GM18520 (cell line): ENCODE measurements at regions not wholly inside any gene's neighbourhood (a gene's known extent, or its start where the extent isn't known, plus 50 kb on each side); places are given as distances from the start of the nearest gene placed in this dataset.
"Not testable (repeated sequence)": the region's sequence is repeated elsewhere in the genome, so short reads cannot be mapped to it uniquely, and the experiment has no call there.

Experiments used
- ATAC-seq: cut with Tn5 transposase; IDR thresholded peaks from one replicate; pipeline ENCODE4 v1.9.1; 2021; ENCODE audit not compliant: unreplicated experiment

DNA sequence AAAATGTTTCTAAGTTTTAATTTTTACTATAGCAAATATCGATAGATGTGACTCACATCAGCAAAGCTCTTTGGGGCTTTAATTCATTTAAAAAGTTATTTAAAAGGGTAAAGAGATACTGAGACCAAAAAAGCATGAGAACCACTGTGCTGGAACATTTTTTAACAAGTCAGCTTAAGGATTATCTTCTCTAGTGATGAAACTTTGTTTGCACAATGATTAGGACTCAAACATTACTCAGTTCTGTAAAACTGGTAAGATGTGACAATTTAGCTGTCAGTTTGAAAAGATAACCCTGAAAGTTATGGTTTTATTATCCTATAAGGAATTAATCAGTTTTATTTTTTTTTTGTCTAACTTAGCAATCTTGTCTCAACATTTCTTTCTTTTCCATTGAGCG lies 301.4 kb downstream of the TSN start:
- ATAC-seq, result no peak

GRCh38 chr2:122061206-122061605 lies 305.8 kb downstream of the TSN start:
- ATAC-seq, result no peak

DNA sequence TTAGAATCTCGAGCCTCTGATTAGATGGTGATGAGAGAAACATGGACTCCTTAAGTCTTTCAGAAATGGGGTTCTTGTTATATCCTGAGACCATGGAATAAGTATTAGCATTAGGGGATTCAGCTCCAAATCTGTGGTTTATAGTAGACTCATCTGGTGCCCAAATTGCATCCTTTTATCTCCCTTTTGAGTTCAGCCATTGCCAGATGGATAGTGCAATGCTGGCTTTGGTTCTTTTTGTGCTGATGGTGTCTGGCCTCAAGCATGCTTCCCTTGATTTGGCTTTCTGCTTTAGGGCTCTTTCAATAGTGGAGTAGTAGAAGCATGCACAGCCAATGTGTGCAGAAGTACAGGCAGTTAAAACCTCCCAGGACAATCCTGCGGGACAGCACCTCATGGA lies 306.4 kb downstream of the TSN start:
- no peak for ATAC-seq

DNA sequence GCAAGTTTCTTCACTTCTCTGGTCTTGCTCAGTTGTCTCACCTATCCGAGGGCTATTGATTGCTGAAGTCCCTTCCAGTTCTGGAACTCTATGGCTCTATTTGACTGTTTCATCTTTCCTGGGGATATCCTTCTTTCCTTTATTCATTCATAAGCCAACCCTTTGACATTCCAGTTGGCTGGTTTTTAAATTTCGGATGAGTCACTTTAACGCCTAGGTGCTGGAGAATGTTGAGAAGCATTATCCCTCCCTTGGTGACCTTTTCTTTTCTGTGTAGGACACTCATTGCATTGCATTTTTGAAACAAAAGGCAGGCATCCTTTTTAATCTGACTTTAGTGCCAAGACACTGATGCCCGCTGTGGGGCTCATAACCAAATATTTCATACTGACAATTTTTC lies 307.1 kb downstream of the TSN start:
- no peak for ATAC-seq

DNA sequence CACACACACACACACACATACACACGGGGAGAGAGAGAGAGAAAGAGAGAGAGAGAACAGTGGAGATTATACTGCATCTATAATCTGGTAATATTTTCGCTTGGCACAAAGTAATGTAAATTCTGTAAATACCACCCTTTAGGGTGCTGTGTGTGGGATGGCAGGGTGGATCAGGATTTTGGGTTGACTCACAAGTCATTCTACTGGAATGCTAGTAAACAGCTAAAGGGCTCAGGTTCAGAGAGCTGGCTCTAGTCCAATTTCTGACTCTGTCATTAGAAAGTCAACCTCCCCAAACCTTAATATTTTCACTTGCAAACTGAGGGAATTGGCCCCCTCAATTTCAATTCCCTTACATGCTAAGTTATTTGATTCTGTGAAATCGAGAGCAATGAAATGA lies 308.3 kb downstream of the TSN start:
- no peak for ATAC-seq

- ATAC-seq, result no peak
Measured at GRCh38 chr2:122070241-122070731, 314.8 kb downstream of the TSN start.

GRCh38 chr2:122072666-122073065 lies 317.2 kb downstream of the TSN start:
- ATAC-seq, result no peak

GRCh38 chr2:122074201-122074600 lies 318.8 kb downstream of the TSN start:
- ATAC-seq, result no peak

DNA sequence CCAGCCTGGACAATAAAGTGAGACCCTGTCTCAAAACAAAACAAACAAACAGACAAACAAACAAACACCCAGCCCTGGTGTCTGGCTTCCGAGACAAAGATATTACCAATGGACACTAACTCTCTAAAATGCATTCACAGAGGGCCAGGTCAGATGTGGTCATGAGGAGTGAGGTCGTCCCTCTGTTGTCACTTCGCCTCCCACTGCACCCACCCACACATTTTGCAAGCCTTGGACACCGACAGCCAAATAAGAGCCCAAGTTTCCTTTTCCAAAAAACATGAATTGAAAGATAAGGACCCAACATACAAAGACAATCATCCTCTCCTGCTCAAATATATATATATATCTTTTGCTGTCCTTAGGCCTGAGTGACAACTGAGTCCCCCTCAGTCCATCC lies 319.9 kb downstream of the TSN start:
- ATAC-seq, result no peak

DNA sequence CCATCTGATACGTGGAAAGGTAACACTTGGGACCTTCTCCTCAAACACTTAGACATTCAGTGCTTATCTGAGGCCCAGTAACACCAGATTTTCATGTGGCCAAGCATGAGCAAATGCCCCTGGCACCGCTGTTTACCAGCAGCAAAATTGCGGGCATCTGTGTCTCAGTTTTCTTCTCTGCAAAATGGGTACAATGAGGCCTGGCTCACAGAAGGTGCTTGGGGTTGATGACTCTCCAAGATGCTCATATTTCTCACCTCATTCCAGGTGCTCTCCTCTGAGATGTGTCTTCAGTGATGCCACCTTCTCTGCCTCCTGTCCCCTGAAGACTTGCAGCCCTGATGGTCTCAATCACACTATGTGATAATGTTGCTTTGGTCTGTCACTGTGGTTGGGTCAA lies 321.7 kb downstream of the TSN start:
- no peak for ATAC-seq

DNA sequence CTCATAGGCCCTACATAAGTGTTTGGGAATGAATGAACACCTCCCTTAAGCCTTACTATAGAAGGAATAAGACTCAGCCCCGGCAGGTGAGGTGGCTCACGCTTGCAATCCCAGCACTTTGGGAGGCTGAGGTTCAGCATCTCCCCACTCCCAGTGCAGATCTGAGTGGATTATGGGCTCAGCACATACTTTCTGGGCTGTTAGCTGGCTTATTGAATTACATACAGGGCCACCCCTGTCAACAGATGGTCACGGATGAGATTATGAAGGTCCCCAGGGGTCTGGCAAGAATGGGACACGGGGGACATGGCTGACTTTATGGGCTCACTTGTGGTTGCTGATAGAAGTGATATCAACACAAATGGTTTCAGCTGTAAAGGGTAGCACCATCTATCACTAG lies 322.3 kb downstream of the TSN start:
- no peak for ATAC-seq

DNA sequence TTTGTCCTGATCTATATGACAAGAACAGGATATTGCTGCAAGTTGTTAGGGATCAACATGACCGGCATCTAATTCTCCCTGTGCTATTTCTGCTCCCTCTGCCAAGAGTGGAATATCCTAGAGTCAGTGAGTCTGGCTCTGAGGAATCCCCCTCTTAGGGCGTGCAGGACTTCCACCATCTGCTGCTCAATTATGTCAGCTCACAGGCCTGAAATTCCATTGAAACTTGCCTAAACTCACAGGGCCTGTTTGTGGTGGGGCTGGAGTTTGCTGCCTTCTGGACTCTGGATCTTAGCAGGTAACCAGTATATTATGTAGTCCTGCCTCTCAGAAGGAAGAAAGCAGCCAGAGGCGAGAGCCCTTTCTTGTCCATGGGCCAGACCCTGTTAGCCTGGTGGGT lies 323.0 kb downstream of the TSN start:
- no peak for ATAC-seq

- ATAC-seq, result no peak
Measured at GRCh38 chr2:122079844-122080243, 324.4 kb downstream of the TSN start.

DNA sequence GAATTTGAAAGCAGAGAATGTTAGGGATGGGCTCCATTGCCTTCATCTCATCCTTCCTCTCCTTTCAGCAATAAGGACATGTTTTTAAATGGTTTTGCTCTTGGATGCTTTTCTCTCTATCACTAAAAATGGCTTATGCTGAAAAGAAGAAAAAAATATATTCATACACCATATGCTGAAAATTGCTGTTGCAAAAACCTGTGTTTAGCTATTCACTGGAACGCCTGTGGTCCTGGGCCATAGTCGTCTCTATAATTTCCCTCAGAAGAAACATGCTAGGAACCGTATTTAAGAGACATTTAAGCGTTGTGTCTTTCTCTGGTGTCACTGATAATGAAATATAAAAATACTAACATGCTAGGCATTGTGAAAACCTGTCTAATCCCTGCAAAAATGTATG lies 324.9 kb downstream of the TSN start:
- no peak for ATAC-seq

- no peak for ATAC-seq
Measured at GRCh38 chr2:122080871-122081270, 325.4 kb downstream of the TSN start.

DNA sequence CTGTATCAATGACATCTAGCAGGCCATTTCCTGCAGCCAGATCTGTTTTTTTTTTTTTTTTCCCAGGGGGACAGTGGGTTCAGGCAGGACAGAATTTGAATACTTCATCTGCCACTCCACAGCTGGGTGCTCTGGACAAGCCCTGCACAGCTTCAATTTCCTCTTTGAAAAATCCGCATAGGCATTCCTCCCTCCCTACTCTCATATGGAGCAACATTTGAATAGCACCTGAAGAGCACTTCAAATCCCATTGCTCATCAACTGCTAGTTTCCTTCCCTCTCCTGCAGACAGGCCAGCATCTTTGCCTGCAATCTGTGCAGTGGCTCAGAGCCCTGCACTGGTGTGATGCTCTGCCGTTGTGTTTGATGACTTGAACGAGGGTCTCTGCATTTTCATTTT lies 326.3 kb downstream of the TSN start:
- no peak for ATAC-seq

- no peak for ATAC-seq
Measured at GRCh38 chr2:122083256-122084048, 328.0 kb downstream of the TSN start.

DNA sequence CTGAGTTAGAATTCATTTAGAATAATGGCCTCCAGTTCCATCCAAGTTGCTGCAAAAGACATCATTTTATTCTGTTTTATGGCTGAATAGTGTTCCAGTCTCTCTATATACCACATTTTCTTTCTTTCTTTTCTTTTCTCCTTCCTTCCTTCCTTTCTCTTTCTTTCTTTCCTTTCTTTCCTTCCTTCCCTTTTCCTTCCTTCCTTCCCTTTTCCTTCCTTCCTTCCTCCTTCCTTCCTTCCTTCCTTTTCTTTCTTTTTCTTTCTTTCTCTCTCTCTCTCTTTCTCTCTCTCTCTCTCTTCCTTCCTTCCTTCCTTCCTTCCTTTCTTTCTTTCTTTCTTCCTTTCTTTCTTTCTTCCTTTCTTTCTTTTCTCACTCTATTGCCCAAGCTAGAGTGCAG lies 330.2 kb downstream of the TSN start:
- ATAC-seq, result not testable (repeated sequence)

DNA sequence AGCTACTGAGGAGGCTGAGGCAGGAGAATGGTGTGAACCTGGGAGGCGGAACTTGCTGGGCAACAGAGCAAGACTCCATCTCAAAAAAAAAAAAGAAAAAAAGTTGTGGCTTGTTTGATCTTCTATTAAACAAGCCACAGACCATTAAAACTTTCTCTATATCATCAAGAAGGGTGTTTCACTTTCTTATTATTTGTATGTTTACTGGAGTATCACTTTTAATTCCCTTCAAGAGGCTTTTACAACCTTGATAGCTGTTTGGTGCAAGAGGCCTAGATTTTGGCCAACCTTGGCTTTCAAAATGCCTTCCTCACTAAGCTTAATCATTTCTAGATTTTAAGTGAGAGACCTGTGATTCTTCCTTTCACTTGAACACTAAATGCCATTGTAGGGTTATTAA lies 339.1 kb downstream of the TSN start:
- ATAC-seq, result no peak

DNA sequence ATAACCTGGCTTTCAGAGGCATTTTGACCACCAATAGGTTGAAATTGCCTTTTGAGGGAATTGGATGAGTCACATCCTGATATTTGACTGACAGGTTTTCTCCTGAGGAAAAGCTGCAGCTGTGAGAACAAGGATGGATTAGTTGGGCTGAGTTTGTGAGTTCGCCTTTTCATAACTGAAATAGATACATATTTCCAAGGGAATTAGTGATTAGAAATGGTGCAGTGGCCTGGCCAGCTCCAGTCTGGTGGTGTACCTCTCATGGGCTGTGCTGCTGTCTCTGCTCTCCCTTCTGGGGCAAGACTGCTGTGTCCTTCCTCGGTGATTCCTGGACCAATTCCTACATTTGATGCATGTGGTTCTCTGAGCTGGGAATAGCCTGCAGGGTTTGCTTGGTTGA lies 341.3 kb downstream of the TSN start:
- no peak for ATAC-seq

DNA sequence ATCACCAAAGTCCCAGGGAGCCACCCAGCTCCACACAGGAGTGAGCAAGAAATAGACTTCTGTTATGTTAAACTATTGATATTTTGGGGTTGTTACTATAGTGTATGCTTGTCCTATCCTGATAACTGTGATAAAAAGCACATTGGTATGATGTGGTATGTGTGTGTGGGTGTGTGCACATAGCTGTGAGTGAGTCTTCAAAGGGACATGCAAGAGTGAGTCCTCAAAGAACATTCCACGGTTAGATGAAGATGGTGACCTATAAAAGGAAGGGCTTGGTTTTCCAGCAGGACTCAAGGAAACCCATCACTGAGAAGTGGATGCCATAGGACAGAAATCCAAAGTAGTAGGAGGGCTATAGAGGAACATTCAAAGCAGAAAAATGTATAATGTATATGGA lies 342.9 kb downstream of the TSN start:
- no peak for ATAC-seq

- ATAC-seq, result no peak
Measured at GRCh38 chr2:122100346-122100745, 344.9 kb downstream of the TSN start.

GRCh38 chr2:122100756-122101155 lies 345.3 kb downstream of the TSN start:
- ATAC-seq, result no peak
